RKO (cell line): ENCODE measurements at regions not wholly inside any gene's neighbourhood (a gene's known extent, or its start where the extent isn't known, plus 50 kb on each side); places are given as distances from the start of the nearest gene placed in this dataset.
"Not testable (repeated sequence)": the region's sequence is repeated elsewhere in the genome, so short reads cannot be mapped to it uniquely, and the experiment has no call there.

Experiments
- DNase-seq: peaks from one replicate; pipeline ENCODE4 v3.0.0-alpha.2; 2016; ENCODE audit warnings: low spot score

DNA sequence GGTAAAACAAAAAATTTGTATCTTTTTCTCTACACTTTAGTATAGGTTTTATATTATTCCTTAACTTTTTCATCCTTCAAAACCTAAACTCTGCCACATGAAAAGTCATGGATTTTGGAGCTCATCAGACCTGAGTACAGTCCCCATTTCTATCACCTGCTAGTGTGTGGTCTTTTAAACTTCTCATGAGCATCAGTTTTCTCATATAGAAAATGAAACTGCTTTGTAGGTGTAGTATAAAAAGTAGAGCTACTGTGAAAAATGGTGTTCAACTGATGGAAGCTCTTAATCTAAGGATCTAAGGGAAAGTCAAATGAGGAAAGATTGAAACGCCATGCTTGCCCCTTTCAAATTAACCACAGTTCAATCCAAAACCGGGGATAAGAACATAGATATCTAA is 686.5 kb downstream of the MECOM start:
- DNase-seq = no peak

DNA sequence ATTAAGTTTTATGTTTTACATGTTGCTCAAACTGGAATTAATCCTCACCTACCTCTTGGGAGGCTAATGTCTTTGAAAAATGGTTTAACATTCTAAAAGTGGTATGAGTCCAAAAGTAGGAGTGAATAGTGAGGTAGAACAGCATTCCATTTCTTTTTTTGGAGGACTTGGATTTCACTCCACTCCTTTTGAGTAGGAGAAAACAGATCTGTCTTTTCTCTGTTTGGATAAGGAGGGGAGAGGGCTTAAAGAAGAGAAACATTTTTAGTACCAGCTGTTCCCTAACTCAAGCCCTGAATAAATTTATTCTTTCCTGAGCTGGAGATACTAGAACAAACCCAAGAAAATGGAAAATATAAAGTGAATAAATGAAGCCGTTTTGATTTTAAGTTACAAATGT is 687.9 kb downstream of the MECOM start:
- DNase-seq = no peak

DNA sequence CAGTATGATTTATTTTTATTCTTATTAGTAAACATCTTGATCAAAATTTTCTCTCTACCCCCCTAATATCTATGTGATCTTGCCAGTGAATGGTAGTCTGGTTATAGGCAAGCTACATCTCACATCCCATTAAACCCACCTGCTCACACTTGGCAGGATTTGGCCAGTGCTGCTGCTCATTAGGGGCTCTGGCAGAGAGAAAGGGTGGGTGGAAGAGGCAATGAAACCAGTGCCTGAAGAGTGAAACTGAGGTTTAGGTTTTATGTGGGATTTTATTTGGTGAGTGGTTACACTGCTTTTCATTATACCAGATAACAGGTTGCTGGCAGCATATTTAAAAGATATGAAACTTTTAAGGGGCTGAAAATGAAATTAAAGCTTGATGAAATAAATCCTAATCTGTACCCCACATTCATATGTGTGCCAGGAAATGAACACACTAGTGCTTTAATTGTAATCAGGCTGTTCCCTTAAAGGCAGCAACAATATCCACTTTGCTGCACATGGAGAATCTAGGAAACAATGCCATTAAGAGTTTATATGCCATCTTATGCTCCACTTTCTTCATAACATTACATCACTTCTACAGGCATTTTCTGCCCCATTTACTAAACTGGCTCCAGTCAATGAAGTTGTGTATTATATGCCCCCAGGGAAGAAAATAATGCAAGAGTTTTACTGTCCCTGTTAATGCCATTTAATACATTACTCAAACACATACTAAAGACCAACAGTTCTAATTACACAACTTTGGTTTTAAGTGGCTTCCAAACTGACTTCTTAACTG is 688.7 kb downstream of the MECOM start:
- no peak for DNase-seq

DNA sequence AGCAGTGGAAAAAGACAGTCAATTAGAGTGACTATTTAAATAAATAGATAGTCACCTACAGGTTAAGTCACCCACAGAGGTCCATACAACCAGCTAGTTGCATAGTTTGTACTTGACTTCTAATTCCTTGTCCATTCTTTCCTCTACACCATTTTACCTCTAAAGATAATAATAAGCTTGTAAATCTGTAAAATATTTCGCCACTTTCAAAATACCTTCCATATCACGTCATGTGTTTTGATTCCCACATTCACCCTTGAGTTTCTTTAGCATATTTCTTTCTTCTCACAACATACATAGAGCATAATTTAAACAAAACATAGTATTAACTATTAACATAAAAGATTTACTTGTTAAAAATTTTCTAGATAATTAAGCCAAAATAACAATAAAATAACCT is 689.6 kb downstream of the MECOM start:
- DNase-seq = no peak

DNA sequence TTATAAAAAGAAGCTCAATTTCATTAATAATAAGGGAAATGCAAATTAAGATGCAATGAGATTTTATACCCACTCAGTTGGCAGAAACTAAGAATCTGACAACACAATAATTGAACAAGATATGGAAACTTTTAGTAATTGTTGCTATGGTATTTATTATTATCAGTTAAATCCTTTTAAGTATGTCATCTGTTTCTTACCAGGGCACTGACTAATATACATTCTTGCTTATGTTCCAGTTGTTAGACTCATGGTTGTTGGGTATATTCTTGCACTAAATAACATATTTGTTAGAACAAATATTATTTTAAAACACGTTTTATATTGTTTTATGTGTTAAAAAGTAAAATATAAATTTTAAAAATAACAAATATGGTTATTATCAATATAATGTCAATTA is 690.3 kb downstream of the MECOM start:
- no peak for DNase-seq

DNA sequence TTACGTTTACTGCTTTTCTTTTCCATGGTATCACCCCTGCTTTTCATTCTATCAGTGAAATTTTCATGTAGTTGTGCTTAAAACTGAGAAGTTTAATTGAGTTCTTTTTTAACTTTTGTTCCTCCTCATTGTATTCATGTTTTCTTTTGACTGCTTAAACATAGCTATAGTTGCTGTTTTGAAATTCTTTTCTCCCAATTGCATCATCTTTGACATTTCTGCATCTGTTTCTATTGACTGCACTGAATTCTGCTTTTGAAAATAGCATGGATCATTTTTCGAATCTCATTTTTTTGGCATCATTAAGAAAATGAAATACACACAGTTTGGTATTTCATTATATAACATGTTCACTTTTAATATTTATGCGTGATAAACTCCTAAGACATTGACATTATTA is 694.9 kb downstream of the MECOM start:
- no peak for DNase-seq

DNA sequence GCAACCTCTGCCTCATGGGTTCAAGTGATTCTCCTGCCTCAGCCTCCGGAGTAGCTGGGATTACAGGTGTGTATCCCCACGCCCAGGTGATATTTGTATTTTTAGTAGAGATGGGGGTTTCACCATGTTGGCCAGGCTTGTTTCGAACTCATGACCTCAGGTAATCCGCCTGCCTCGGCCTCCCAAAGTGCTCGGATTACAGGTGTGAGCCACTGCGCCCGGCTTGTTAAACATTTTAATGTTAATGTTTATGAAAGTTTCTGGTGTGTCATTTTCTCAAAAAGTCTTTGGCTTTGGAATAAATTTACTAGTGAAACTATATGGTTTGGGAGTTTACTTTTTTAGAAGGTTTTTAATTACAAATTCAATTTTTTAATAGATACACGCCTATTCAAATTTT is 698.8 kb downstream of the MECOM start:
- DNase-seq = no peak

DNA sequence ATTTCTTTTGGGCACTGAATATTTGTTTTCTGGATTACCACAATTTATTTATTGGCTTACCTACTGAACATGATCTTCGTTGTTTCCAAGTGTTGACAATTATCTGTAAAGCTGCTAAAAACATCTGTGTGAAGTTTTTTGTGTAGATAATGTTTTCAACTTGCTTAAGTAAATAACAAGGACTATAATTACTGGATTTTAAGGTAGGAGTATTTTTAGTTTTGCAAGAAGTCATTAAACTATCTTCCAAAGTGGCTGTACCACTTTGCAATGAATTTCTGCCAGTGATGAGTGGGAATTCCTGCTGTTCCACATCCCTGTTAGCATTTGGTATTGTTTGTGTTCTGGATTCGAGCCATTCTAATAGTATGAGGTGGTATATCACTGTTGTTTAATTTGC is 702.2 kb downstream of the MECOM start:
- no peak for DNase-seq

DNA sequence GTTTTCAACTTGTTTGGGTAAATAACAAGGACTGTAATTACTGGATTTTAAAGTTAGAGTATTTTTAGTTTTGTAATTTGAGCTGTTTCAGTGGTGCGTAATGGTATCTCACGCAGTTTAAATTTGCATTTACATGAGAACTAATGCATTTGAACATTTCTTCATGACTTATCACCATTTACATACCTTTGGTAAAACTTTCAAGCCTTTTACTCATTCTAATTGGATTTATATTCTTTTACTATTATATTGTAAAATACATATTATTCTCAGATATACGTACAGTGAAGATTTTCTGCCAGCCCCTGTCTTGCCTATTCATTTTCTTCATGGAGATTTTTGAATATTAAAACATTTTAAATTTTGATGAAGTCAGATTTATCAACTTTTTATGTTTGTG is 703.8 kb downstream of the MECOM start:
- DNase-seq = no peak

DNA sequence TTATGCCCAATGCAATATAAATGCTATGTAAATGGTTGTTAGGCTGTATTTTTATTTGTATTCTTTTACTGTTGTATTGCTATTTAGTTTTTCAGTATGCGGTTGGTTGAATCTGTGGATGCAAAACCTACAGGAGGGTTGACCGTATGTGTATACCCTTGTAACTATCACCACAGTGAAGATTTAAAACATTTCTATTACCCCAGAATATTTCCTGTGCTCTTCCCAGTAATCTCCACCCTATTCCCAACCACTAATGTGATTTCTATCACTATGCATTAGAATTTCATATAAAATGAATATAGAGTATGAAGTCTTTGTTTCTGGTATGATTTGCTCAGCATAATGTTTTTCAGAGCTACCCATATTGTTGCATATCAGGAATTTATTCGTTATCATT is 705.0 kb downstream of the MECOM start:
- no peak for DNase-seq

DNA sequence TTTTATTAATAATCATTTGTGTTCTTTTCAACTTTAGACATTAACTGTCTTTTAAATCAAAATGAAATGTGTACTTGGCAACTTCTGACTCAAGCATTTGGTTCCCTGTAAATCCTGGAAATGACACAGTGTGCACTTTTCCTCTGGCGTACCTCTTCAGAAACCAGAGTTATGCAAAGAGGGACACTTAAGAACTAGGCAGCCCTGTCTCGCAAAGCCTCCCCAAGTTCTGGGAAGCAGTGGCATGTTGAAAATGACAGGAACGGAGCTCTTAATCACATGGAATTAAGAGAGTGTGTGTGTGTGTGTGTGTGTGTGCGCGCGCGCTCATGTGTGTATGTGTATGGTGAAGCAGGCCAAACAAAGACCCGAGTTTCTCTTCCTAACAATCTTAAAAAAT is 707.4 kb downstream of the MECOM start:
- no peak for DNase-seq

DNA sequence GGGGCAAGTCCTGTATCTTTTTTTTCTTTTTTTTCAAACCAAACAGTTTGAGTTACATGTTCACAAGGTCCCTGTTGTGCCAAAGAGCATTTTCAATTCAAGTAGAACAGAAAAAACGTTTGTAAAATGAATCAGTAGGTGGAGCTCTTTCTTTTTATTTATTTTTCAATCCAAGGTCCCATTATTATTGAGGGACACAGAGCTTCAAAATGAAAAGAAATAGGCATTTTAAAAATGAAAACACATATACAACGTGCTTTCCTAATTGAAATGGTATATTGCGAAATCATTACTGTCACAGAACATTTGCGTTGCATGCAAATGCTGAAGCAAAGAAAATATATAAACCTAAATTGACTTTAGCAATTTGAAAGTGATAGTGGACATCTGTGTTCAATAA is 711.0 kb downstream of the MECOM start:
- DNase-seq = peak; percentile 51

DNA sequence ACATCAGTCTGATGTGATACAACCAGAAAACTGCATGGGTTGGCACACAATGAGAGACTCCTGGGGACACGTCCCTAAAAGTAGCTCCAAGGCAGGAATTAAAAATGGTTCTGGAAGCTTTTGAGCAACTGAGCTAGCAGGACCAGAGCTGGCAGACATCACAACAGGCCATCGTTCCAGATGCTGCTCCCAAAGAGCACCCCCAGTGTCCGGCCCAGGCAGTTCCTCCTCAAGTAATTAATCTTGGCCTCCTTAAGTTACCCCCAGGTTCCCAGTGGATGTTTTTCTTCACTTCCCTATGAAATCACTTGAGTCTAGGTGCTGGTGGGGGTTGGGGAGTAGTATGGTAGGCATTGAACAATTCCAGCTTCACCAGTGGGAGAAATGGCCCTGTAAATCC is 711.6 kb downstream of the MECOM start:
- DNase-seq = no peak

DNA sequence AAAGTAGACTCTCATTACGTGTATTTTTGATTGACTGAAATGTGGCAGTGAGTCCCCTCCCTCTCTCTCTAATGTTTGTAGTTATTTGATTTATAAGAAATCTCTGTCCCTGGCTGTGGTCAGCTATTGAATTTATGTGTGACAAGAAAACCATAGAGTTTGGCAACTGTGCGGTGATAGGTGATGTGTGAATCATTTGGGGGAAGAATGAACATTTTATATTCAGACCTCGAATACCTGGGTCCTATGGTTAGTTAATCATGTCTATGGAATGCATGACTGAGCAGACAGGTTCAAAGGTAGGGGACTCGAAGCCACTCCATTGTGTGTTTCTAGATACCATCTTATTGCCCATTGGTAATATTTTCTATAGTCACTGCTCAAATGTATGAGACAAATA is 712.1 kb downstream of the MECOM start:
- DNase-seq = no peak

DNA sequence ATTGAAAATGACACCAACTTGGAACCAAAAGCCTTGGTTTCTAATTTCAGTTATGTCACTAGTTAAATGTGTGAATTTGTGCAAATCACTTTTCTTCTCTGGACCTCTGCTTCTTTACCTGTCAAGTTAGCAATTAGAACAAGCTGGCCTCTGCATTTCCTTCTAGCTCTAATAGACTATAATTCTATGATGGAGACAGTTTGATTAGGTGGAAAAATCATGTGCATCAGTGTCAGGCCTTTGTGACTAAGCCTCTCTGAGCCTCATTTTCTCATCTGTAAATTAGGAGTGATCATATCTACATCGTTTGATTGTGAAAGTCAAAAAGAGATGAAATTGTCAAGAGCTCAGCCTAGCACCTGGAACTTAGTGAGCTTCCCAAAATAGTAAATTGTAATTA is 712.9 kb downstream of the MECOM start:
- DNase-seq = no peak

DNA sequence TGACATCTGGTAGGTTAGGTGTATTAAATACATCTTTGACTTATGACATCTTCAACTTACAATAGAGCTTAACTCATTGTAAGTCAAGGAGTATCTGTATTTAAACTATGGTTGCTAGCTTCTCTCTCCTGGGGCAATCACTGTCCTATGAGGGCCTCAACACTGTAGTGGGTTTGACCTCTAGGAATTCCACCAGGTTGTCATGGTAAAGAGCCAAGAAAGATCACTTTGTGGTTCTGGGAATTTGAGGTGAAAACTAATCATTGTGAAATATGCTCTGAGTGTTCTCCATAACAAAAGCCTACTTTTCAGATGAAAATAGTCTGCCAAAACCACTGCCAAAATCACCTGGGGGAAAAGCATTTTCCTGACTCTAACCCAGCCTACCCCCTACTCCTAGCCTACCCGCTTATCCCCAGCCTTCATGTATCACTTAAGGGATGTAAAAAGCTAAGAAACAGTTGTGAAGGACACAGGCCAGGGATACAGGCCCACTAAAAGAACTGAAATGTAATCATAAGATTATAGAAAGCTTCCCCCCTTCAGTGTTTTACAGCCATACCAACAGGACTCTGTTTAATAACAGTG is 723.8 kb downstream of the MECOM start:
- DNase-seq = no peak

DNA sequence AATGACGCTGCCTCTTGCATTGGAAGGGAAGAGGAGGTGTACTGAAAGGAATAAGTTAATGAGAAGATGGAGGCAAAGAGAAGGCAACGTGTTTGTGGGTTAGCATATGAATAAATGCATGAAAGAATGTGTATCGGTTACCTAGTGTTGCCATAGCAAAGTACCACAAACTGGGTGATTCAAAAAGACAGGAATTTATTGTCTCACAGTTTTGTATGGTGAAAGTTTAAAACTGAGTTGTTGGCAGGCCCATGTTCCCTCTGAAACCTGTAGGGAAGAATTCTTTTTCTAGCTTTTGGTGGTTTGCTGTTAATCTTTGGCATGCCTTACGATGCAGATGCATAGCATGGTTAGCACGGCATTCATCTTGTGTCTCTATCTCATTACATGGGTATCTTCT is 729.9 kb downstream of the MECOM start:
- no peak for DNase-seq

DNA sequence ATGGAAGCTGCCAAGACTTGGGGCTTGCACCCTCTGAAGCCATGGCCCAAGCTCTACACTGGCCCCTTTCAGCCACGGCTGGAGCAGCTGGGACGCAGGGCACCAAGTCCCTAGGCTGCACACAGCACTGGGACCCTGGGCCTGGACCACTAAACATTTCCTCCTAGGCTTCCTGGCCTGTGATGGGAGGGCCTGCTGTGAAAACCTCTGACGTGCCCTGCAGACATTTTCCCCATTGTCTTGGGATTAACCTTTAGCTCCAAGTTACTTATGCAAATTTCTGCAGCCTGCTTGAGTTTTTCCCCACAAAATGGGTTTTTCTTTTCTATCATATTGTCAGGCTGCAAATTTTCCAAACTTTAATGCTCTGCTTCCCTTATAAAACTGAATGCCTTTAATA is 733.5 kb downstream of the MECOM start:
- DNase-seq = not testable (repeated sequence)

DNA sequence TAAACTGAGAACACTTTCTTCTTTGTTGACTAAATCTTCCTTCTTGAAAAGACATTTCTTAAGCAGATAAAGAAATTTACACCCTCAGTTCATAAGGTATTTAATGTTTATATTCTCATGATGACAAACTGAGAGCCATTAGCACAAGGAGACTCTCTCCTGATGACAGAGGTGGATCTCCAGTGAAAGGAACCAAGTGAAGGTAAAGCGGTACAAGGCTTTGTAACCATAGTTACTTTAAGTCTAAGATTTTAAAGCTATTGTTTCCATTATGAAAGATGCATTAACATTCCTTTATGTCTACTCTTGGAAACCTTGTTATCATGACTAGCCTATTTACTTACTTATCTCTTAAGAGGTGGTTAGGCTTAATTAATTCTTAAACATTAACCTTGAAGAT is 737.1 kb downstream of the MECOM start:
- DNase-seq = no peak

DNA sequence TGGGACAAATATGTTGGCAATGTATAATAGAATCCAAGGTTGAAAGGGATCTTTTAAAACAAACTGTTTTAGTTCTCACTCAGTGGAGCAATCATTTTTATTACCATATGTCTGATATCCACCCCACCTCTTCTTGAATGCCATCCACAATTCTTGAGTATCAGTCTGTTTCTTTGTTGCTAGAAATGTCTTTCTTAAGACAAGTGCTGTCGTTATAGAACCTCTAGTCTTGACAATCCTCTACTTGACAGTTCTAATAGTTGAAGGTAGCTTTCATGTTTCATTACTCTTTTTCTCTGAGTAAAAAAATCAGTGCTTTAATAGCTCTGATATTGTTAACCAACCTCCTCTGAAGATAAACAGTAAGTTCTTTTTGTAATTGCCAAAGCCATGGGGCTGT is 737.9 kb downstream of the MECOM start:
- no peak for DNase-seq

DNA sequence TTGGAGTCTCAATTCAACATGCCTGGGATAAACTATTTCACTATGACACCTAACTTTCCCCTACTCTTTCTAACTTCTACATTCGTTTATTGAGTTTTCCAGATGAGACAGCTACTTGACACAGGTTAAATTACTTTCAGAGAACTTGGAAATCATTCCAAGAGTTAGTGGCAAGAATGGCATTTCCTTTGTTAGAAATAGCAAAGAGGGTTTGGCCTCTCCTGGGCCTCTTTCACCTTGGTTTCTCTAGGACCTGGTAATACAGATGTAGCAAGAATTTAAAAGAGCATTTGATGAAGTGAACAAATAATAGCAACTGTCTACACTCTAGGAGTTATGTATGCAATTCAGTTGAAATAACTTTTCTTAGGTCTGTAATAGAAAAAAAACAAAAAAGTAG is 748.9 kb downstream of the MECOM start:
- no peak for DNase-seq

DNA sequence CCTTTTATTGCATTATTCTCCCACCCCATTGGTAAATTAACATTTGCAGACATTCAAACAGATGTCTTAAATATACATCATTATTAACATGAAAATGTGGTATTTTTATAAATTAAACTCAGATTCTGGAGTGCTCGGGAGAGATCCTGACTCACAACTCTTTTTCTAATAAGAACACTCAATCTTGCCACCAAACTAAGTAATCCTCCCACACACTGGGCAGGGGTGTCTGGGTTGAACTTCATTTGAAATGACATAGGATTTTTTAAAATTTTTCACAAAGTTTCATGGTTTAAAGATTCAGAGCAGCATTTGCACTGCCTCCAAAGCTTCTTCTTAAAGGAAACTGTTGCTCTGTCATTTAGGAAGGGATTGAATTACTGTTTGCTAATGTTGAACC is 754.3 kb downstream of the MECOM start:
- no peak for DNase-seq

DNA sequence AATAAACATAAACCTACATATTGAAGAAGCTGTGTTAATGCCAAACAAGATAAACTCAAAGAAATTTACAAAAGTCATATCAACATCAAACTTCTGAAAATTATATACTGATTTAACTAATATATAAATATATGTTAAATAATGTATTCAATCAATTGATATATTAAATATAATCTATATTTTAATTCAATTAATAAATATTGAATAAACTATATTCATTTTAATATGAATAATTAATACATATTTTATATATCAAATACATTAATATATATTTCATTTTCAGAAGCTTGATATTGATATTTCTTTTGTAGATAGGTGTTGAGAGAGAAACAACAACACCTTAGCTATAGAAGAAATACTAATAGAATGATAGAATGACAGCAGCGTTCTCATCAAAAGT is 768.1 kb downstream of the MECOM start:
- DNase-seq = no peak

DNA sequence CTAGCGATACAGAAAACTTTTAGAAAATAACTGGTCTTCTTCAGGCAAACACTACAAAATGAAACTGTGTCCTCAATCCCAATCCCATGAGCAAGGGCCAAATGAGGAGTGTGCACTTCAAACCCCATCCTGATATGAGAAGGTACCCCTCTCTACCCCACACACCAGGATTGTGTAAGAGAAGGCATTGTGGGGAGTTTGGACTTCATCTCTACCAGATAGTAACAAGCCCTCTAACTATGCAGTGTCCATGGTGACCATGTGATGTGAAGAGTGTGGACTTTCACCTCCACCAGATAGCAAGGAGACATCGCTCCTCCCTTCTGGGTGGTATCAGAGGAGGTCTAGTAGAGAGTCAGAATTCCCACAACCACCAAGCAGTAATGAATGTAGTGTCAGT is 769.3 kb downstream of the MECOM start:
- no peak for DNase-seq
